CD14-positive monocyte (primary cell): ENCODE measurements at regions not wholly inside any gene's neighbourhood (a gene's known extent, or its start where the extent isn't known, plus 50 kb on each side); places are given as distances from the start of the nearest gene placed in this dataset.

ENCODE experiments used
- DNase-seq, 3 donors: peaks; one replicate each; pipeline ENCODE4 v3.0.0-alpha.2; 2011 to 2022
- H2AFZ ChIP-seq: 2 replicates; pipeline ENCODE4 v1.6.0; 2012; ENCODE audit warnings: mild to moderate bottlenecking, low read depth, low read length, inconsistent platforms; ENCODE audit not compliant: insufficient read depth, poor library complexity, severe bottlenecking
- H3K27ac ChIP-seq, 2 donors: 1 replicate in 1 of 2; 2 replicates in 1 of 2; pipeline ENCODE4 v1.5.1; 2012 to 2013; ENCODE audit warnings: low read length in 2 of 2, control low read depth in 1 of 2, inconsistent platforms in 1 of 2, low read depth in 1 of 2, mild to moderate bottlenecking in 1 of 2
- H3K27me3 ChIP-seq, 2 donors: one replicate each; pipeline versions ENCODE4 v1.6.0 to v1.6.1; 2011 to 2013; ENCODE audit warnings: low read length in 2 of 2; ENCODE audit not compliant: control insufficient read depth in 2 of 2, insufficient read depth in 2 of 2
- H3K36me3 ChIP-seq, 2 donors: replicated peaks in 1 of 2; 1 replicate in 1 of 2; 2 replicates in 1 of 2; pipeline versions ENCODE4 v1.5.1 to v1.6.1; 2012 to 2013; ENCODE audit warnings: low read length in 2 of 2, control low read depth in 1 of 2, inconsistent platforms in 1 of 2, mild to moderate bottlenecking in 1 of 2; ENCODE audit not compliant: insufficient read depth in 2 of 2, control insufficient read depth in 1 of 2
- H3K4me1 ChIP-seq, 2 donors: 1 replicate in 1 of 2; 2 replicates in 1 of 2; pipeline versions ENCODE4 v1.5.1 to v1.6.1; 2012 to 2013; ENCODE audit warnings: low read length in 2 of 2, control low read depth in 1 of 2, inconsistent platforms in 1 of 2, mild to moderate bottlenecking in 1 of 2, moderate library complexity in 1 of 2; ENCODE audit not compliant: insufficient read depth in 2 of 2, control insufficient read depth in 1 of 2
- H3K4me2 ChIP-seq: replicated peaks from 2 replicates; pipeline ENCODE3; 2012; ENCODE audit warnings: low read length, moderate library complexity, mild to moderate bottlenecking; ENCODE audit not compliant: poor library complexity, severe bottlenecking; ENCODE audit errors: extremely low read depth
- H3K4me3 ChIP-seq, 3 experiments: fragments of 200-600 bp in 1 of 3; sonication (generic) in 1 of 3; replicated peaks in 1 of 3; 1 replicate in 2 of 3; 2 replicates in 1 of 3; pipeline ENCODE4 v1.5.1; 2011 to 2013; ENCODE audit warnings: low read length in 3 of 3, mild to moderate bottlenecking in 3 of 3, control low read depth in 2 of 3, low read depth in 2 of 3, inconsistent platforms in 1 of 3, moderate library complexity in 1 of 3
- H3K79me2 ChIP-seq: 2 replicates; pipeline ENCODE4 v1.6.0; 2012; ENCODE audit warnings: mild to moderate bottlenecking, control low read depth, inconsistent platforms, low read length, moderate library complexity; ENCODE audit not compliant: insufficient read depth
- H3K9ac ChIP-seq: 2 replicates; pipeline ENCODE4 v1.6.0; 2017; ENCODE audit warnings: low read length, mild to moderate bottlenecking; ENCODE audit not compliant: insufficient read depth, poor library complexity, severe bottlenecking
- H3K9me3 ChIP-seq, 2 donors: replicated peaks in 1 of 2; 1 replicate in 1 of 2; 2 replicates in 1 of 2; pipeline versions ENCODE4 v1.5.1 to v1.6.1; 2012 to 2013; ENCODE audit warnings: low read length in 2 of 2, control low read depth in 1 of 2; ENCODE audit not compliant: control insufficient read depth in 1 of 2, insufficient read depth in 1 of 2
- H4K20me1 ChIP-seq: 2 replicates; pipeline ENCODE4 v1.6.0; 2012; ENCODE audit warnings: mild to moderate bottlenecking, low read length, control low read depth, moderate library complexity; ENCODE audit not compliant: insufficient read depth
- H3K27ac Mint-ChIP-seq, 7 donors: one replicate each; pipeline ENCODE4 v1.8.0; 2020; ENCODE audit warnings: mild to moderate bottlenecking in 7 of 7, mixed read lengths in 7 of 7, moderate library complexity in 6 of 7, inconsistent platforms in 2 of 7
- H3K27me3 Mint-ChIP-seq, 3 donors: one replicate each; pipeline ENCODE4 v1.8.0; 2021 to 2022; ENCODE audit warnings: low read depth in 3 of 3, mild to moderate bottlenecking in 3 of 3, mixed read lengths in 3 of 3, moderate library complexity in 3 of 3, inconsistent platforms in 1 of 3
- H3K36me3 Mint-ChIP-seq, 2 donors: one replicate each; pipeline ENCODE4 v1.8.0; 2020; ENCODE audit warnings: mixed read lengths in 2 of 2, inconsistent platforms in 1 of 2, mild to moderate bottlenecking in 1 of 2
- H3K4me1 Mint-ChIP-seq: one replicate; pipeline ENCODE4 v1.8.0; 2020; ENCODE audit warnings: mild to moderate bottlenecking, mixed read lengths
- H3K4me3 Mint-ChIP-seq, 2 donors: one replicate each; pipeline ENCODE4 v1.8.0; 2020; ENCODE audit warnings: mild to moderate bottlenecking in 2 of 2, mixed read lengths in 2 of 2, moderate library complexity in 1 of 2
- H3K9me3 Mint-ChIP-seq, 7 donors: one replicate each; pipeline ENCODE4 v1.8.0; 2020 to 2022; ENCODE audit warnings: mixed read lengths in 7 of 7, mild to moderate bottlenecking in 6 of 7, moderate library complexity in 6 of 7, inconsistent platforms in 2 of 7
- CTCF ChIP-seq: fragments of 200-600 bp; IDR thresholded peaks from one replicate; pipeline ENCODE4 v1.8.0; 2022; ENCODE audit warnings: antibody characterized with exemption, mild to moderate bottlenecking
- WGBS: methylation state at CpG from one replicate; pipeline ENCODE4 v1.1.5; 2013; ENCODE audit warnings: missing lambda C conversion rate; ENCODE audit not compliant: insufficient coverage; 5-methylcytosine and 5-hydroxymethylcytosine counted together
- intact Hi-C, 2 donors: fragments of 100-400 bp; cut with micrococcal nuclease; formaldehyde crosslinking; loops; one replicate each; pipeline versions ENCODE4 v1.15.0 to v1.15.1; 2023

GRCh38 chr16:26688699-26689098 is 378.0 kb upstream of the C16orf82 start:
- no CpG with 5 or more reads among the region's 7 CpGs for WGBS
- no peak overlapping the region for H3K4me3 Mint-ChIP-seq
- peaks cover 0 to 5% (median 0%) of the 10 kb centered on the region in 3 donors for H3K27me3 Mint-ChIP-seq
- no peaks in the 10 kb centered on the region for H3K79me2 ChIP-seq
- TF ChIP-seq CTCF: no peak
- no peak overlapping the region for H3K27ac ChIP-seq
- H3K9me3 ChIP-seq: no peaks in the 10 kb centered on the region
- no peak for DNase-seq
- no peaks in the 10 kb centered on the region for H3K4me1 ChIP-seq
- no peaks in the 10 kb centered on the region for H4K20me1 ChIP-seq
- H3K9ac ChIP-seq: no peak overlapping the region
- no peaks in the 10 kb centered on the region for H3K36me3 ChIP-seq
- no peaks in the 10 kb centered on the region for H3K27me3 ChIP-seq
- H3K9me3 Mint-ChIP-seq: peaks cover 1 to 15% (median 3%) of the 10 kb centered on the region in 7 donors
- H2AFZ ChIP-seq: no peak overlapping the region
- H3K4me1 Mint-ChIP-seq: no peaks in the 10 kb centered on the region
- H3K27ac Mint-ChIP-seq: no peak overlapping the region
- no peak overlapping the region for H3K4me2 ChIP-seq
- H3K4me3 ChIP-seq: no peak overlapping the region
- H3K36me3 Mint-ChIP-seq: no peaks in the 10 kb centered on the region
- intact Hi-C loops: no loop called here

DNA sequence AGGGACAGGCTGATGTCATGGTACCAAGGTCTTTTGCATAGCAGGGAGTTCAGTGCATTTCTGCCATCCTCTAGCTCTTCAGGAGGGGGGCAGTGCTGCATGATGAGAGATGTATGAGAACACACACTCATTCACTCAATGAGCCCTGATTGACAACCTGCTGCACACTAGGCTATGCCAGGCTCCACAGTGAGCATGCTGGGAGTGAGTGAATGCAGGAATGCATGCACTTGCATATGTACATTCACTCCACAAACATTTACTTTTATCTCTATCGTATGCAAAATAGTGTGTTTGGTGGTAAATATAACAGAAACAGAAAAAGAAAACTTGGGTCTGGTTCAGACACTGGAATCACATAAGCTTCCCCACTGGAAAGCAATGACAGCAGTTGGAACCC is 374.1 kb upstream of the C16orf82 start:
- no peak for TF ChIP-seq CTCF
- WGBS: no CpG with 5 or more reads among the region's 1 CpG
- Histone ChIP-seq H3K4me3 (no peak overlapping the region), H3K4me2 (no peak overlapping the region), H2AFZ (no peak overlapping the region), H4K20me1 (no peaks in the 10 kb centered on the region), H3K36me3 (no peaks in the 10 kb centered on the region), H3K27me3 (no peaks in the 10 kb centered on the region), H3K27ac (no peak overlapping the region), H3K4me1 (no peaks in the 10 kb centered on the region), H3K9me3 (peaks cover 9% of the 10 kb centered on the region in 2 donors), H3K79me2 (no peaks in the 10 kb centered on the region), H3K9ac (no peak overlapping the region)
- H3K4me1 Mint-ChIP-seq: no peaks in the 10 kb centered on the region
- no peak overlapping the region for H3K4me3 Mint-ChIP-seq
- intact Hi-C loops: no loop called here
- H3K27me3 Mint-ChIP-seq: peaks cover 0 to 4% (median 2%) of the 10 kb centered on the region in 3 donors
- no peak for DNase-seq
- peaks cover 1 to 26% (median 9%) of the 10 kb centered on the region in 7 donors for H3K9me3 Mint-ChIP-seq
- H3K36me3 Mint-ChIP-seq: no peaks in the 10 kb centered on the region
- H3K27ac Mint-ChIP-seq: no peak overlapping the region
